Testis (tissue), 2 donors: ENCODE measurements at regions not wholly inside any gene's neighbourhood (a gene's known extent, or its start where the extent isn't known, plus 50 kb on each side); places are given as distances from the start of the nearest gene placed in this dataset.

Source experiments
- DNase-seq: peaks from one replicate; pipeline ENCODE4 v3.0.0-alpha.2; 2019
- H3K27ac ChIP-seq, 2 donors: fragments of 200-600 bp; sonication (generic); one replicate each; pipeline ENCODE4 v1.5.1; 2019
- H3K27me3 ChIP-seq: fragments of 200-600 bp; sonication (generic); one replicate; pipeline ENCODE4 v1.5.1; 2019
- H3K36me3 ChIP-seq: fragments of 200-600 bp; sonication (generic); one replicate; pipeline ENCODE4 v1.5.1; 2017; ENCODE audit warnings: low read depth; ENCODE audit errors: missing control alignments
- H3K4me1 ChIP-seq: fragments of 200-600 bp; sonication (generic); one replicate; pipeline ENCODE4 v1.5.1; 2019
- H3K4me3 ChIP-seq, 2 donors: fragments of 200-600 bp; sonication (generic); one replicate each; pipeline ENCODE4 v1.5.1; 2017 to 2019
- H3K9me3 ChIP-seq: fragments of 200-600 bp; sonication (generic); one replicate; pipeline ENCODE4 v1.5.1; 2017
- CTCF ChIP-seq, 3 experiments: fragments of 450-650 bp in 2 of 3; fragments of 200-600 bp in 1 of 3; sonication (generic) in 1 of 3; IDR thresholded peaks; one replicate each; pipeline ENCODE4 v1.5.1; 2016 to 2019; ENCODE audit warnings: antibody characterized with exemption in 3 of 3, mild to moderate bottlenecking in 2 of 3, moderate library complexity in 1 of 3
- POLR2A ChIP-seq: fragments of 450-650 bp; IDR thresholded peaks from one replicate; pipeline ENCODE4 v1.6.1; 2017; ENCODE audit warnings: antibody characterized with exemption, mild to moderate bottlenecking, moderate library complexity
- whole genome bisulfite sequencing, 2 donors: methylation state at CpG; one replicate each; pipeline ENCODE4 v1.1.5; 2018; 5-methylcytosine and 5-hydroxymethylcytosine counted together
- intact Hi-C: fragments of 100-400 bp; cut with DNase I; formaldehyde crosslinking; loops from one replicate; pipeline ENCODE4 v1.15.1; 2023; ENCODE audit warnings: low total_unique reads

DNA sequence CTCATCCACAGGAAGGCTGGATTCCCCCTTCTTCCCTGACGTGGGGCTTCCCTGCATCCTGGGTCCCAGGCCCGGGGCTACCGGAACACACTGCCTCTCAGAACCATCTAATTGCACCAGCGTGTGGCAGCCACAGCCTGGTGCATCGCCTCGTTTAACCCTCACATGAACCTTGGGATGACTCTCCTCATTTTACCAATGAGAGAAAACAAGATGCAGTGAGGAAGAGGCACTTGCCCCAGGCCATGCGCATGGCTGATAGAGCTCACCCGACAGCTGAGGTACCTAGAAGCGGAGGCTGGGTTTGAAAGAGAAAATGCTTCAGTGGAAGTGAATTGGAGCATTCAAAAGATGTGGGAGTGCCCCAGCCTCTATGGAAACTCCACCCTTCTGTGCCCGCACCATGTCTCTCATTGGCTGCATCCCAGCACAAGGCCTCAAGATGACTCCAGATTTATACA lies 162.3 kb downstream of the KATNIP start:
- H3K27ac ChIP-seq: no peak overlapping the region

GRCh38 chr16:27717726-27718125 lies 167.8 kb downstream of the KATNIP start:
- Histone ChIP-seq H3K4me1 (peaks cover 6% of the 10 kb centered on the region), H3K27ac (peak overlapping the region; percentile 63 to 74), H3K9me3 (no peaks in the 10 kb centered on the region), H3K36me3 (no peaks in the 10 kb centered on the region), H3K4me3 (peak overlapping the region in 1 of 2 donors; percentile 31), H3K27me3 (no peaks in the 10 kb centered on the region)
- DNase-seq: no peak
- WGBS, 2 donors: 91 to 100% methylated on average over 2 of the region's 2 CpGs
- intact Hi-C loops: no loop called here
- TF ChIP-seq CTCF (IDR thresholded peaks at IDR 0.05) (no peak), POLR2A (no peak)

More for the DNA sequence above, 162.3 kb downstream of the KATNIP start:
- H3K4me1 ChIP-seq: no peaks in the 10 kb centered on the region
- WGBS, 2 donors: 88 to 95% methylated on average over 9 to 10 of the region's 10 CpGs
- no peaks in the 10 kb centered on the region for H3K27me3 ChIP-seq
- intact Hi-C loops: no loop called here
- TF ChIP-seq CTCF (IDR thresholded peaks at IDR 0.05) (no peak), POLR2A (no peak)
- no peak for DNase-seq
- no peaks in the 10 kb centered on the region for H3K36me3 ChIP-seq
- H3K4me3 ChIP-seq: no peak overlapping the region
- no peaks in the 10 kb centered on the region for H3K9me3 ChIP-seq

DNA sequence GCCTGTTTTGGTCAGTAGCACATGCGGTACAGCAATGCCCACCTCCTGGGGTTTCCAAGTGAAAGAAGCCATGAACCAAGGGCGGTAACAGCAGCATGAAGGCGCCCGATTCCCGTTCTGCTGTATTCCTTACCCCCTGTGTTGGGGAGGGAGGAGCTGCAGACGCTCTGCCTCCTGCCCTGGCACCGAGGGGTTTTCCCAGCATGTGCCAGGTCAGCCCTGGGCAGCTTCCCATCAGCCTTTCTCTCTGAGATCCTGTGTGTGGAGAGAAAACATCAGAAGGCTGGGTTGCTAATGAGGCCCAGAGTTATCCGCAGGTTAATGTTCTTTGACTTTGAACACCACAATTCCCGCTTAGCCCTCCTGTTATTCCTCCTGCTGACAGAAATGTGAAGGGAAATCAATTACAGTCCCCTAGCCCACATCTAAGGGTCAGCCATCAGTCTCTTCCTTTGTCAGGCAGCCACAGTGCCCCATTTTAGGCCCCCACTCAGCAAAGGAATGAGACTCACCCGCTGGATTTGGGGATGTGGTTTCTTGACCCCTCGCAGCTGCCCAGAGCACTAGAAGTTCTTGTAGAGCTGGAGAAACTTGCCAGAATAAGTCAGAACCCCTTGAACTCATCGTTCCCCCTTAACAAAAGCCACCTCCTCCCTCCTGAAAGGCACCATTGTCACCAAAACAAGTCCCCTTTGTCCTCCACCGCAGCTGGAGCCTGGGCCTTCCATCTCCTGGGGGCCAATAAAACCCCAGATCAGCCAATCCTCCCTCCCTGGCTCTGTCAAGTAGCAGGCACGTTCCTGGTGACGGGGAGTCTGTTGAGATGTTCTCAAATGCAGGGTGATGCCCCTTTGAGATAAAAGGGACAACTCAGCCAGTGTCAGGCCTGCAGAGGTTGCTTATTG lies 168.5 kb downstream of the KATNIP start:
- 58 to 65% methylated on average over 15 of the region's 15 CpGs for WGBS, 2 donors
- Histone ChIP-seq H3K36me3 (no peaks in the 10 kb centered on the region), H3K27ac (peak overlapping the region; percentile 63 to 74), H3K4me3 (peak overlapping the region in 1 of 2 donors; percentile 31), H3K9me3 (no peaks in the 10 kb centered on the region), H3K4me1 (peaks cover 6% of the 10 kb centered on the region), H3K27me3 (no peaks in the 10 kb centered on the region)
- DNase-seq: peak; percentile 92
- no peak for TF ChIP-seq CTCF (IDR thresholded peaks at IDR 0.05)
- TF ChIP-seq POLR2A: no peak
- intact Hi-C loops: no loop called here

DNA sequence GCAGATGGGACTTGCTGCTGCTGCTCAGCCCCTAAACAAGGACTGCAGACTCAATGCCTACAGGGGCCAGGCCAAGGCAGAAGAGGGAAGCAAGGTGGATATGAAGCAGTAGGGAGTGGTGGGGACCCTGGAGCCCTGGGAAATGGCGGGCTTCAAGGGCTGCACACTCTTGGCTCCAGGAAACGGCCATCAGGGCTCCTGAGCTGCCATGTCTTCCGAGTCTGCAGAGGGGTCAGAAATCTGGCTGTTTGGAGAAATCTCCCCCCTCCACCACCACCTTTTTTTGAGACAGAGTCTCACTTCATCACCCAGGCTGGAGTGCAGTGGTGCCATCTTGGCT lies 169.1 kb downstream of the KATNIP start:
- Histone ChIP-seq H3K4me3 (no peak overlapping the region), H3K27me3 (no peaks in the 10 kb centered on the region), H3K9me3 (no peaks in the 10 kb centered on the region), H3K27ac (peak overlapping the region; percentile 3 to 50), H3K36me3 (no peaks in the 10 kb centered on the region), H3K4me1 (peaks cover 7% of the 10 kb centered on the region)
- intact Hi-C loops: no loop called here
- TF ChIP-seq POLR2A (no peak), CTCF (IDR thresholded peaks at IDR 0.05) (no peak)
- 90% methylated on average over 3 of the region's 3 CpGs; no CpG with 5 or more reads in 1 of the 2 donors for WGBS, 2 donors
- no peak for DNase-seq
